Breast epithelium (tissue), 4 donors: ENCODE measurements at regions not wholly inside any gene's neighbourhood (a gene's known extent, or its start where the extent isn't known, plus 50 kb on each side); places are given as distances from the start of the nearest gene placed in this dataset.

ENCODE experiments used
- DNase-seq, 2 donors: peaks; one replicate each; pipeline ENCODE4 v3.0.0-alpha.2; 2019; ENCODE audit warnings: low spot score in 2 of 2
- H3K27ac ChIP-seq, 2 donors: fragments of 200-600 bp; sonication (generic) in 1 of 2; one replicate each; pipeline ENCODE4 v1.5.1; 2016 to 2019; ENCODE audit warnings: mild to moderate bottlenecking in 1 of 2
- H3K27me3 ChIP-seq, 2 donors: fragments of 200-600 bp; sonication (generic) in 1 of 2; one replicate each; pipeline versions ENCODE4 v1.5.1 to v1.6.0; 2017 to 2019; ENCODE audit warnings: control low read depth in 1 of 2, mild to moderate bottlenecking in 1 of 2
- H3K36me3 ChIP-seq: fragments of 200-600 bp; one replicate; pipeline ENCODE4 v1.5.1; 2019
- H3K4me1 ChIP-seq, 2 donors: fragments of 200-600 bp; sonication (generic); one replicate each; pipeline ENCODE4 v1.5.1; 2016 to 2019; ENCODE audit warnings: control low read depth in 1 of 2
- H3K4me3 ChIP-seq, 3 donors: fragments of 200-600 bp; sonication (generic); 1 replicate in 2 of 3; 2 replicates in 1 of 3; pipeline ENCODE4 v1.5.1; 2016 to 2019; ENCODE audit warnings: mild to moderate bottlenecking in 3 of 3, moderate library complexity in 2 of 3
- H3K9me3 ChIP-seq, 2 donors: fragments of 200-600 bp; sonication (generic) in 1 of 2; one replicate each; pipeline ENCODE4 v1.5.1; 2016 to 2019; ENCODE audit warnings: control low read depth in 1 of 2
- CTCF ChIP-seq, 3 donors: fragments of 450-650 bp; IDR thresholded peaks; one replicate each; pipeline ENCODE4 v1.5.1; 2016 to 2017; ENCODE audit warnings: antibody characterized with exemption in 3 of 3, mild to moderate bottlenecking in 3 of 3, moderate library complexity in 3 of 3
- POLR2A ChIP-seq: fragments of 450-650 bp; IDR thresholded peaks from one replicate; pipeline ENCODE4 v1.6.1; 2016; ENCODE audit warnings: antibody characterized with exemption, mild to moderate bottlenecking, moderate library complexity
- POLR2AphosphoS5 ChIP-seq, 3 donors: sonication (generic); formaldehyde crosslinking; IDR thresholded peaks; one replicate each; pipeline ENCODE4 v1.6.1; 2017; ENCODE audit warnings: antibody characterized with exemption in 3 of 3
- intact Hi-C: fragments of 100-400 bp; cut with DNase I; formaldehyde crosslinking; loops from one replicate; pipeline ENCODE4 v1.15.1; 2023; ENCODE audit warnings: low total_unique reads

GRCh38 chr13:111599791-111600190 is 279.3 kb downstream of the TEX29 start:
- Histone ChIP-seq H3K9me3 (no peaks in the 10 kb centered on the region), H3K4me1 (no peaks in the 10 kb centered on the region), H3K4me3 (no peak overlapping the region), H3K36me3 (no peaks in the 10 kb centered on the region), H3K27ac (no peak overlapping the region), H3K27me3 (peaks cover 0 to 14% of the 10 kb centered on the region in 2 donors)
- TF ChIP-seq POLR2AphosphoS5 (IDR thresholded peaks at IDR 0.05) (no peak), POLR2A (no peak), CTCF (IDR thresholded peaks at IDR 0.05) (no peak)
- DNase-seq, result no peak
- intact Hi-C loops, result no loop called here

GRCh38 chr13:111602874-111603273 is 282.4 kb downstream of the TEX29 start:
- Histone ChIP-seq H3K27me3 (peaks cover 0 to 10% of the 10 kb centered on the region in 2 donors), H3K4me3 (no peak overlapping the region), H3K36me3 (no peaks in the 10 kb centered on the region), H3K9me3 (no peaks in the 10 kb centered on the region), H3K4me1 (no peaks in the 10 kb centered on the region), H3K27ac (no peak overlapping the region)
- no peak for TF ChIP-seq CTCF (IDR thresholded peaks at IDR 0.05)
- no peak for TF ChIP-seq POLR2A
- TF ChIP-seq POLR2AphosphoS5 (IDR thresholded peaks at IDR 0.05), result no peak
- intact Hi-C loops, result no loop called here
- no peak for DNase-seq

GRCh38 chr13:111604097-111604496 is 283.7 kb downstream of the TEX29 start:
- no peak for DNase-seq
- TF ChIP-seq POLR2AphosphoS5 (IDR thresholded peaks at IDR 0.05) (no peak), POLR2A (no peak)
- intact Hi-C loops, result no loop called here
- H3K4me3 ChIP-seq, result no peak overlapping the region
- H3K4me1 ChIP-seq, result no peaks in the 10 kb centered on the region
- no peak overlapping the region for H3K27ac ChIP-seq
- no peaks in the 10 kb centered on the region for H3K9me3 ChIP-seq
- no peaks in the 10 kb centered on the region for H3K27me3 ChIP-seq
- no peaks in the 10 kb centered on the region for H3K36me3 ChIP-seq

- Histone ChIP-seq H3K27me3 (peaks cover 0 to 12% of the 10 kb centered on the region in 2 donors), H3K36me3 (no peaks in the 10 kb centered on the region), H3K4me1 (no peaks in the 10 kb centered on the region), H3K9me3 (no peaks in the 10 kb centered on the region), H3K27ac (no peak overlapping the region), H3K4me3 (no peak overlapping the region)
- no peak for DNase-seq
- intact Hi-C loops, result no loop called here
- TF ChIP-seq POLR2A (no peak), CTCF (IDR thresholded peaks at IDR 0.05) (no peak), POLR2AphosphoS5 (IDR thresholded peaks at IDR 0.05) (no peak)
These were observed 288.1 kb downstream of the TEX29 start for GRCh38 chr13:111608556-111608955.

- Histone ChIP-seq H3K27ac (no peak overlapping the region), H3K9me3 (no peaks in the 10 kb centered on the region), H3K4me1 (no peaks in the 10 kb centered on the region), H3K27me3 (peaks cover 0 to 22% of the 10 kb centered on the region in 2 donors), H3K36me3 (no peaks in the 10 kb centered on the region), H3K4me3 (no peak overlapping the region)
- no peak for DNase-seq
- TF ChIP-seq POLR2AphosphoS5 (IDR thresholded peaks at IDR 0.05) (no peak), CTCF (IDR thresholded peaks at IDR 0.05) (no peak), POLR2A (no peak)
- intact Hi-C loops, result no loop called here
These were observed 289.2 kb downstream of the TEX29 start for GRCh38 chr13:111609631-111610030.

GRCh38 chr13:111610081-111610480 is 289.6 kb downstream of the TEX29 start:
- TF ChIP-seq CTCF (IDR thresholded peaks at IDR 0.05), result no peak
- TF ChIP-seq POLR2AphosphoS5 (IDR thresholded peaks at IDR 0.05), result no peak
- no peak for TF ChIP-seq POLR2A
- no peaks in the 10 kb centered on the region for H3K9me3 ChIP-seq
- H3K27me3 ChIP-seq, result peaks cover 0 to 22% of the 10 kb centered on the region in 2 donors
- no peaks in the 10 kb centered on the region for H3K36me3 ChIP-seq
- no peak overlapping the region for H3K27ac ChIP-seq
- H3K4me3 ChIP-seq, result no peak overlapping the region
- DNase-seq, result no peak
- no peaks in the 10 kb centered on the region for H3K4me1 ChIP-seq
- intact Hi-C loops, result no loop called here
